SK-N-DZ (cell line): ENCODE measurements at regions not wholly inside any gene's neighbourhood (a gene's known extent, or its start where the extent isn't known, plus 50 kb on each side); places are given as distances from the start of the nearest gene placed in this dataset.
"Not testable (repeated sequence)": the region's sequence is repeated elsewhere in the genome, so short reads cannot be mapped to it uniquely, and the experiment has no call there.

Experiments used
- DNase-seq: peaks from one replicate; pipeline ENCODE4 v3.0.0-alpha.2; 2015; ENCODE audit warnings: low spot score

DNA sequence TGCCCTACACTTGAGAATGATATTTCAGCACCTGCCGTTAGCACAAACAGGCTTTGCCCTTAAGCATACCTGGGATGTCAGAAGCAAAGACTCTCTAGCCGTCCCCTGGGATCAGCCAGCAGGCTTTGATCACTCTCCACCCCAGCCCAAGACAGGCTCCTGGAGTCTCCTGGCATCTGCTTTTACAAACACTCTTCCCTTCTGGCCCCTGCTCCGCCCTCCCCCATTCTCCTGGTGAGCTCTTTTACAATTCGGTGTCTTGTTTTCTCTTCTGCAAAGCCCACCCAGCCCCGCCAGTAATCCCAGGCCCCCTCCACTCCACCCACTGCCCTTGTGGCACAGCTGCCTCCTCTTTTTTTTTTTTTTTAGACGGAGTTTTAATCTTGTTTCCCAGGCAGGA, 50.4 kb downstream of the KATNIP start:
- peak; percentile 32 for DNase-seq

DNA sequence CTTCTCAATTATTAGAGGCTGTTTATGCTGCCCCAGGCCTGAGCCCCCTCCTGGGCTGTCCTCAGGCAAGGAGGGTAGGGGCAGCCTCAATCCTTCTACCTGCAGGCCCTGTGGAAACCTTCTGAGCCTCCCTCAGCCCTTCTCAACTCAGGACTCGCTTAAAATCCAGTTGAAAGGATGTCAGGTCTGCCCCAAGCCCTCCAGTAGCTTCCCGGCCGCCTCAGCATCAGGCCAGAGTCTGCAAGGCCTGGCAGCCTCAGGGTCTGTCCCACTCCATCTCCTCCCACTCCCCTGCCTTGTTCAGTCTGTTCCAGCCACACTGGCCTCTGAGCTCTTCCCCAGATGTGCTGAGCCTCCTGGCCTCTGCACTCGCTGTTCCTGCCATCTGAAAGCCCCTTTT, 52.2 kb downstream of the KATNIP start:
- DNase-seq: no peak

DNA sequence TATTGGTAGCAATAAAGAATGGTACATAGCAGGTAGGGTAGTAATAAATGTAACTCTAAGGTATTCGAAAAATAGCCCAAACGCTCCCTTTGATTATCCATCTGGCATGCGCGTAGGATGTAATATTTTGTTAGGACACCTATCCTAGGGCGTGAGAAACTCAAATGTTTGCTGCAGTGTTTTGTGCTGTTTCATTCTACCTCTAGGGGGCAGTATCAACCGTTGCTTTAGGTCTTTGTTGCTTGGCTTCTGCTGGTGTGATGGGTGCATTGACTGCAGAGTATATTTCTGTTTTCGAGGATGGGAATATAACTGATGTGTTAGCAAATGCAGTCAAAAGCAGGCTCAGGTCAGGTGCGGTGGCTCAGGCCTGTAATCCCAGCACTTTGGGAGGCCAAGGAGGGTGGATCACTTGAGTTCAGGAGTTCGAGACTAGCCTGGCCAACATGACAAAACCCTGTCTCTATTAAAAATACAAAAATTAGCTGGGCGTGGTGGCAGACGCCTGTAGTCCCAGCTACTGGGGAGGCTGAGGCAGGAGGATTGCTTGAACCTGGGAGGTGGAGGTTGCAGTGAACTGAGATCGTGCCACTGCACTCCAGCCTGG, 55.7 kb downstream of the KATNIP start:
- DNase-seq: peak; percentile 38

DNA sequence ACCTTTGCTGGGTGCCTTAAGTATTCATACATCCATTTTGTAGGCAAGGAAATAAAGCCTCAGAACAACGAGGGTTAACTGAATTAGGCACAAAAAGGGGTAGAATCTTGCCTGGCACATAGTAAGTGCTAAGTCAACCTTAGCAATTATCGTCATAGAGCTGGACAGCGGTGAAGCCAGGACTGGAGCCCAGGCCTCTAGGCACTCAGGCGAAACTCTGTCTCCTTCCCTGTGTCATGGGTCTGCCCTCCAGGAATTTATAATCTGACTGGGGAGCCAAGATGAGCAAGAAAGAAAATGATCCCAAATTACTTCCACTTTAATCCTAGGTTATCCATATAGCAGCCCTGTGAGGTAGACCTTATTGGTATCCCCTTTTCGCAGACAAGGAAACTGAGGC, 61.4 kb downstream of the KATNIP start:
- no peak for DNase-seq

DNA sequence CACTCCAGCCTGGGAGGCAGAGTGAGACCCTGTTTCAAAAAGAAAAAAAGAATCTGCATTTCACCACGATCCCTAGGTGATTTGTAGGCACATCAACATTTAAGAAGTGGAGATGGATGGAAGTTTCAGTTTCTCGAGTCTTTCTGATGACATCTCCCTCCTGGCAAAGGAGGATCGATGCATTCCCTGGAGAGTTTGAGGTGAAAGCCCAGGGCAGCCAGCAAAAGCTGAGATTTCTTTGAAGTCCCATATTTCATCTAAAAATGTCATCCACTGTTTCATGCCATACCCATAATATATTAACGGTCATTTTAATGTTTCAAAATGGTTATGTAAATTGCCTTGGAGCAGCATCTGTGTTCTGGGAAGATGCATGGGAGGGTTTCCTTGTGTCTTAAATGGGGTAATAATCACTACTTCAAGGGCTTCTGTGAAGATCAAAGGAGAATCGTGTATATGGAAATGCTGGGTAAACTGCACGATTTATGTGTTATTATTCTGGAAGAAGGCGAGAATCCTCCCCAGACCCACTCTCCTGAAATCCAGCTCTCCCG, 63.4 kb downstream of the KATNIP start:
- no peak for DNase-seq

DNA sequence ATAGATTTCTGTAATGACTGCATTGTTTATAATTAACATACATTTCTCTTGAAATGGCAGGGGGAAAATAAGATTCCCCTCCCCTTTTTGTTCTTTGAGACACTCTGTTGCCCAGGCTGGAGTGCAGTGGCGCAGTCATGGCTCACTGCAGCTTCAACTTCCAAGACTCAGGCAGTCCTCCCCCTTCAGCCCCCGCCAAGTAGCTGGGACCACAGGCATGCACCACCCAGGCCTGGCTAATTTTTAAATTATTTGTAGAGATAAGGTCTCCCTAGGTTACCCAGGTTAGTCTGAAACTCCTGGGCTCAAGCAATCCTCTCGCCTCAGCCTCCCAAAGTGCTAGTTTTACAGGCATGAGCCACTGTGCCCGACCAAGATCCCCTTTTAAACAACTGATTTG, 67.7 kb downstream of the KATNIP start:
- no peak for DNase-seq

DNA sequence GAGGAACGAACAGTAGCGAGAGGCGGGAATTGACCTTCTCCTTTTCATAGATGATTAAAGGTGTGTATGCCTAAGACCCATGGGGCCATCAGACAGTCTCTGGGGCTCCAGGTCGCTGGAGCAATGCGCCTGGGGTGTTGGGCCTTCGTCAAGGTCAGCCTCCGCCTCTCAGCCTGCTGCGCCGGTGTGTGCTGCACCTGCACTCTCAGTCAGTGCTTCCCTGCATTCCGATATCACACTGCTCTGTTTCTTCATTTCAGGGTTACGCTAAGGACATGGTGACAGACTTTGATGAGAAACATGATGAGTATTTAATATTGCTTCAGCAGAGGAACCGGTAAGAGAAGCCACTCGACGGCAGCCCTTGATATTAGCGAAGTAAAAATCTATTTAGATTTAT, 68.2 kb downstream of the KATNIP start:
- no peak for DNase-seq

DNA sequence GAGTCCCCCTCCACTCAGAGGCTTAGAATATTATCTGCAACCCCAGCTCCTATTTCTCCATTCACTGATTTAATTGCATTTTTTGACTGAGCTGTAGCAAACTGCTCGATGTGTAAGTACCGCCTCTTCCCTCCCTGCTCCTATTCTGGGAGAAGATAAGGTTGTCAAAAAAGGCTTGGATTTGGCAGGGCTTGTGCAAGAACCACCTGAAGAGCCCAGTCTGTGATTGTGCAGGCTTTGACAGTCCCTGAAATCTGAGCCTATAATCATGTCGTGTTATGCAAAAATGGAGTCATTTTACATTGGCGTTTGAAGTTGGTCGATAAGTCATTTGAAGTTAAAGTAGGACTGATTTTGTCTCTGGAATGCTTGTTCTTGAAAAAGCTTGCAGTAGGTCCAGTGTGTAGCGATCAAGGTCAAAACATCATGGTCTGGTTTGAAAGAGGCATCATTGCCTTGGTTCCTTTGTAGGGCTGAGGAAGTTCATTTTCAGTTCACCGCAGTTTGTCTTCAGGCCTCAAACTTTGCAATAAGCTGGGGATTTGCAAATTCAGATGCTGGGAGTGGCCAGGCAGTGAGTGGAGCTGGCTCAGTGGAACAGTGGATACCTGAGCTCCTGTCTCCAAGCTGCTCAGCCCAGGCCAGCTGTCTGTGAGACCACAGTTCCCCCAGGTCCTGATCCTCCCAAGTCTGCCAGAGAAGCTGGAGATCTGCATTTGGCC, 68.8 kb downstream of the KATNIP start:
- DNase-seq: no peak

DNA sequence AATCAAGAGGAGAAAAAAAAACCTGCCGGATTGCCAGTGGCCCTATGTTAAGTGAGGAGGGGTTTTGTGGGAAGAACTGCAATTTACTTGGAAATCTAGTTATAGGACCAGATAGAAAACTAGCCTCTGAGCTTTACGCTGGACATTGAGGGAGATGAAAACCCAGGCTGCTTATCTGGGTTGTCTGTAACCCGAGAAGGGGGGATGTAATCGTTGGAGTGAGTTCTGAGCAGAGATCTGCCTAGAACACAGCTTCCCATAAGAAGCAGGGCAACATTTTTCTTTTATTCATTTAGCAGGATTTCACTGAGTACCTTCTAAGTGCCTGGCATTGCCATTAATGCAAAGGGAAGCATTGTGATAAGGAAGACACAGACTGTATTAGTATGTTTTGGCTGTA, 70.6 kb downstream of the KATNIP start:
- DNase-seq: peak; percentile 34

DNA sequence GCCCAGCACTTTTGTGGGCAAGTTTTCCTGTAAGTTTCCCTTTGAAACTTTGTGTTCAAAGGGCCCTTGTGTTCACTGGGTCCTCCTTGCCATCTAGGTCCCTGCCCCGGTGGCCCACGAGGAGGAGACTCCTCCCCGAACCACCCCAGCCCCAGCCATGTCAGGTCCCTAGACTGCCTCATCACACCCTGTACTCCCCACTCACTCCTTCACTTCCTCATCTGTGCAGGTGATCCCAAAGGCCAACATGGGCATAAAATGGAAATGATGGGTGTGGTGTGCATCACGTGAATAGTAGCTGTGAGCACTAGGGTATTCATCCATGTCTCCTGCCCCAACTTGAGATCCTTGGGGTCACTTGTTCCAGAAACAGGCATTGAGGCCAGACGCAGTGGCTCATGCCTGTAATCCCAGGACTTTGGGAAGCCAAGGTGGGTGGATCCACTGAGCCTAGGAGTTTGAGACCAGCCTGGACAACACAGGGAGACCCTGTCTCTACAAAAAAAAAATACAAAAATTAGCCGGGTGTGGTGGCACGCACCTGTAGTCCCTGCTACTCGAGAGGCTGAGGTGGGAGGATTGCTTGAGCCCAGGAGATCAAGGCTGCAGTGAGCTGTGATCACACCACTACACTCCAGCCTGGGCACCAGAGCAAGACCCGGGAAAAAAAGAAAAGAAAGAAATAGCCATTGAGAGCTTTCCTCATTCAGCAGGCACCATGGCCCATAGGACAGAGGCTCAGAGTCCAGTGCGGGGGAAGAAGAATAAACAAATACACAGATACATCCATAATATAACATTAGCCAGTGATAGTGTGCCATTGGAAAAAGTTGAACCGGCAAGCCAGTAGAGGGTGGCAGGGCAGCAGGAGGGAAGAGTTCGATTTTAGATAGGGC, 74.5 kb downstream of the KATNIP start:
- no peak for DNase-seq

DNA sequence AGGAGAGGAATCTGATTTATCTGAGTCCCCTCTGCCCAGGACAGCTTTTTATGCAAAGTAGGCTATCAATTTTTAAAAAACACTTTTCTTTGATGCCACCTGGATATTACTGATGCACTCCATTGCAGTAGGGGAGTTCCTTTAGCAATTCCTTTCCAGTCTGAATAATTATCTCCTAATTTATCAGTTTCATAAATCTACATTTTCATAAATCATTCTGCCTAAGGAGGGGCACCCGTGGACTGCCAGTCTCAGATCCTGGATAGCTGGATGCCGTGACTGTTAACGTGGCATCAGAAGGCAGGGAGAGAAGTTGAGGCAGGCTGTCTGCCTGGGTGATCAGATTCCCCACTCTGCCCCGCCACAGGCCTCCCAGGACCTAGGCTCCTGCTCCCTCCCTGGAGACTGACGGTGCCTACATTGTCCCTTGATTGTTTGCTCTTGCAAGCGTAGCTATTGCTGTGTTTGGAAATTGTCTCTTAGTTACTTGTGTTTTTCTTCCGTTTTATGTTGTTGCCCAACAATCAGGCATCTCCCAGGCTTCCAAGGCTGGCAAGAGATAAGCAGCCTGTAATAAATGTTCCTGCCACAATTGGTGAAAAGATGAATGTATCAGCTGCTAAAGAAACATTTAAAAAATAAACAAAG, 75.2 kb downstream of the KATNIP start:
- no peak for DNase-seq

DNA sequence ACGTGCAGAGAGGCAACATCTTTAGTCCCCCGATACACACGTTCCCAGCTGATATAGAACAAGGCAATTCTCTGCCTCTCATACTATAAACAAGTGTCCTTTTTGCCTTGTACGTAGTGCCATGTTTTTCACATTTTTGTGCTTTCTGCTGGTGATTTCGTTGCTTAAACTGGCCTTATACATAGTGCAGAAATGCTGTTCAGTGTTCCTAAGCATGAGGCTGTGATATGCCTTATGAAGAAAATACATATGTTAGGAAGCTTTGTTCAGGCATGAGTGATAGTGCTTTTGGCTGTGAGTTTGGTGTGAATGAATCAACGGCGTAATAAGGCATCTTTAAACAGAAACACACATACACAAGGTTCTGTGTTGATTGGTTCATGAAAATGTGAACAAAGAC, 77.2 kb downstream of the KATNIP start:
- DNase-seq: no peak

DNA sequence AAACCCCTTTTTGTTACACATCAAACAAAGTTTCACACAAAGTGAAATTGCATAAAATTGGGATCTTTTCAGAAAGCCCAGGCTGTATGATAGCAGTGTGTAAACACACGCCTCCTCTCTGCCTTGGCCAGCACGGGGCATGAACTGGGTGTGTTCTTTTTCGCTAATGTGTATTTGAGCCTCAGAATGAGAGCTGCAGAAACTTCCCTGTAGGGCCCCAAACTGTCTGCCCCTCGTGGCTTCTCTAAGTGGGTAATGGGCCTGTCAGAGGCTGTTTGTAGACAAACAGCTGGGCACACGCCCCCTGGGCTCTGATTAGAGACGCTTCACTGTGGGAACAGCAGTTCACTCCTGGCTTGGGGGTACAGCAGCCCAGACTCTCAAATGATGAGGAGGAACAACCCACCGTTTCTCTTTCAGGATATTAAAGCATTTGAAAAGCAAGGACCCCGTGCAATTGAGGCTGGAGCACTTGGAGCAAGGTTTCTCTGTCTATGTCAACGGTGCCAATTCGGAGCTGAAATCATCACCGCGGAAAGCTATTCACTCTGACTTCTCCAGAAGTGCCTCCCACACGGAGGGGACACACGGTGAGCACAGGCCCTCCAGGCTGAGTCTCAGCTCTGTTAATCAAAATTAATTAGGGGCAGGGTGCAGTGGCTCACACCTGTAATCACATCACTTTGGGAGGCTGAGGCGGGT, 78.4 kb downstream of the KATNIP start:
- no peak for DNase-seq

DNA sequence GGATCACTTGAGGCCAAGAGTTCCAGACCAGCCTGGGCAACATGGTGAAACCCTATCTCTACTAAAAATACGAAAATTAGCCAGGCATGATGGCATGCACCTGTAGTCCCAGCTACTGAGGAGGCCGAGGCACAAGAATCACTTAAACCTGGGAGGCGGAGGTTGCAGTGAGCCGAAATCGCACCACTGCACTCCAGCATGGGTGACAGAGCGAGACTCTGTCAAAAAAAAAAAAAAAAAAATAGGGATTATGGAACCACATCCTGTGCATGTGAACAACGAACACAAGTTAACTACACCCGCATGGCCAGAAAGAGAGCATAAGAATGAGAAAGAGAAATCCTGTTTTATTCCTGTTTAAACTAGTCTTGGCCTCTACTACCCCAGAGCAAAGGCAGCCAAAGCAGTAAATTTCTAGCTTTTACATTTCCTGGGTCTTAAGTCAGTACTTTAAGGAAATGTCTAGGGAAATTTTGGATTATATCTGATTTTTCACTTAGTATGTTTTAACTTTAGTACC, 79.1 kb downstream of the KATNIP start:
- not testable (repeated sequence) for DNase-seq

DNA sequence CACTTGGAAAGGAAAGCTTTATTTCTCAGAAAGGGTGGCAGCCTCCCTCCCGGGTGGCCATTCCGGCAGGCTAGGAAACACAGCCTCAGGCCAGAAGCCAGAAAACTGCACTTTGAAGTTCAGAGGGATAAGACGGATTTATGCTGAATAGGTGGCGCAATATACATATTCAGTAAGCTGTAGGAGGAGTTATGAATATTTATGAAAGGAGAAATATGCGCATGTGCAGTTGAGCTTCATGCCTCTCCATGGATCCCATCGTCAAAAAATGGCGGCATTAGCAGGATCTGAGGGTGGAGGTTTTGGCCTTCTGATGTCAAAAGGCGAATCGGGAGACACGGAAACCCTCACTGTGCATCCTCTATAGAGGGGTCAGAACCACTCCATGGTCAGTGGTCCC, 82.3 kb downstream of the KATNIP start:
- no peak for DNase-seq

DNA sequence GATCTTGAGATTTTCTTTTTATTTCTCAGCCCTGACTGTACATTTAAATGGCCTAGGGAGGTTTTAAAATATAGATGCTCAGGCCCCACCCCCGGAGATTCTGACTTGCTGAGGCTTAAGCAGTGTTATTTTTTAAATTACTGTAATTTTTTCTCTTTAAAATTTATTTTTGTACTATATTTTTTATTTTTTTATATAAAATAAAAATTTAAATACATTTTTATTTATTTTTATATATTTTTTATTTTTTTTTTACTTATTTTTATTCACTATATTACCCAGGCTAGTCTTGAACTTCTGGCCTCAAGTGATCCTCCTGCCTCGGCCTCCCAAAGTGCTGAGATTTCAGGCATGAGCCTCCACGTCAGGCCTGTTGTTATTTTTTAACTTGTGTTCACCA, 83.3 kb downstream of the KATNIP start:
- no peak for DNase-seq

DNA sequence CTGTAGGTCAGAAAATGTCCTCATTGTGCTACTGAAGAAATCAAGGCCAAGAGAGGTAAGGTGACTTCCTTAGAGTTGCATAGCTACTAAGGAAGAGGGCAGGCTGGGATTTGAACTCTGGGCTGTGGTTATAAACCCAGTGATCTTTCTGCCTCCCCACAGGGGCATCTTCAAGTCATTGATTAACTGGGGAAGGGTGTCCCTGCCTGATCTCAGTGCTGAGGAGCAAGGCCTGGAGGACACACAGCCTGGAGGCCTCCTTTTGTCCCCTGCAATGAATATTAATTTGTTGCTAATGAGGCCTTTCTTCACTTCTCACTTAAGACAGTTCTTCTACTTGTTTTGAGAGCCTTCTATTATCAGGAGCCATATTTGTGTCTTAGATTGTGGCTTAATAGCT, 83.8 kb downstream of the KATNIP start:
- no peak for DNase-seq

DNA sequence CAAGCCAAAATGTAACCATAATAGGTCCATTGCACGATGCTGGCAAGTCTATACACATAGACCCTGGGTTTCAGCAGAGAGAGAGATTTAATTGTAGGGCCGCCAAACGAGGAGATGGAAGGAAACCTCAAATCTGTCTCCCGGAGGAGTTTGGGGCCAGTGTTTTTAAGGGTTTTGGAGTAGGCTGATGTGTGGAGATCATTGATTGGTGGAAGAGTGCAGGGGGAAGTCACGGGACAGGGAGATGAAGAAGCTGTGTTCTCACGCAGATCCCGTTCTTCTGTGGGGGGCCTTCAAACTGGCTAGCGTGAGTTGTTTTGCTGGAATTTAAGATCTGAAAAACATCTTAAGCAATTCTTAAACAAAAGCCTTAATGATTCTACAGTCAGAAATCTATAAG, 84.8 kb downstream of the KATNIP start:
- no peak for DNase-seq

DNA sequence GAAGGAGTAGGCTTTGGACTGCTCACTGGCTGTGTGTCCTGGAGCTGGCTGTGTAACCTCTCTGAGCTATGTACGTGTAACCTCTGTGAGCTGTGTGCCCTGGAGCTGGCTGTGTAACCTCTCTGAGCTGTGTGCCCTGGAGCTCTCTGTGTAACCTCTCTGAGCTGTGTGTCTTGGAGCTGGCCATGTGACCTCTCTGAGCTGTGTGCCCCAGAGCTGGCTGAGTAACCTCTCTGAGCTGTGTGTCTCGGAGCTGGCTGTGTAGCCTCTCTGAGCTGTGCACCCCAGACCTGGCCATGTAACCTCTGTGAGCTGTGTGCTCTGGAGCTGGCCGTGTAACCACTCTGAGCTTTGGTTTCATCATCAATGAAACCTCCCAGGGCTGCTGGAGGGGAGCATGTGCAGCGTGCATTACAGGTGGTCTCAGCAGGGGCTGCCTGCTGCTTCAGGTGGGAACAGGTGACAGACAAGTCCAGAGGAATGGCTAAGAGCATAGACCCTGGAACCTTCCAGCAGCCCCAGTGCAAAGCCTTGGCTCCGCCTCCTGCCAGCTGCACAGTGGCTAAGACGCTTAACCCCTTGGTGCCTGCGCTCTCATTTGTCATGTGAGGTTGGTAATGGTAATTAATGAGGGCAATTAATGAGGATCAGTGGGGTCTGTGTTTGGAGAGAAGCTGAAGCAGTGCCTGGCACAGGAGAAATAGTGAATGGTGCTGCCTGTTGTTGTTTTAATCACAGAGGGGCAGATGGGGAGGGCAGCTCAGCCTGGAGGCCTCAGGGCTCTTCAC, 86.7 kb downstream of the KATNIP start:
- DNase-seq: no peak
